HUES64 (cell line): ENCODE measurements at regions not wholly inside any gene's neighbourhood (a gene's known extent, or its start where the extent isn't known, plus 50 kb on each side); places are given as distances from the start of the nearest gene placed in this dataset.

Experiments
- H3K27ac ChIP-seq: 2 replicates; pipeline ENCODE4 v1.7.0; 2013; ENCODE audit warnings: low read depth, low read length, inconsistent platforms
- H3K27me3 ChIP-seq: 2 replicates; pipeline ENCODE4 v1.6.1; 2013; ENCODE audit warnings: mild to moderate bottlenecking, low read length; ENCODE audit not compliant: insufficient read depth
- H3K36me3 ChIP-seq: 2 replicates; pipeline ENCODE4 v1.6.1; 2013; ENCODE audit warnings: mild to moderate bottlenecking, low read length; ENCODE audit not compliant: insufficient read depth
- H3K4me1 ChIP-seq: 2 replicates; pipeline ENCODE4 v1.6.1; 2013; ENCODE audit warnings: mild to moderate bottlenecking, low read length, moderate library complexity; ENCODE audit not compliant: insufficient read depth
- H3K4me3 ChIP-seq: 2 replicates; pipeline ENCODE4 v1.5.1; 2013; ENCODE audit warnings: mild to moderate bottlenecking, low read length, moderate library complexity
- H3K9ac ChIP-seq: 2 replicates; pipeline ENCODE4 v1.6.1; 2013; ENCODE audit warnings: mild to moderate bottlenecking, low read depth, low read length
- H3K9me3 ChIP-seq: 2 replicates; pipeline ENCODE4 v1.6.1; 2013; ENCODE audit warnings: low read depth, low read length; ENCODE audit not compliant: insufficient read depth
- WGBS: fragments of 150-250, 120-280 bp; methylation state at CpG from one replicate; pipeline ENCODE4 v1.1.7; 2013; ENCODE audit warnings: missing lambda C conversion rate; 5-methylcytosine and 5-hydroxymethylcytosine counted together

DNA sequence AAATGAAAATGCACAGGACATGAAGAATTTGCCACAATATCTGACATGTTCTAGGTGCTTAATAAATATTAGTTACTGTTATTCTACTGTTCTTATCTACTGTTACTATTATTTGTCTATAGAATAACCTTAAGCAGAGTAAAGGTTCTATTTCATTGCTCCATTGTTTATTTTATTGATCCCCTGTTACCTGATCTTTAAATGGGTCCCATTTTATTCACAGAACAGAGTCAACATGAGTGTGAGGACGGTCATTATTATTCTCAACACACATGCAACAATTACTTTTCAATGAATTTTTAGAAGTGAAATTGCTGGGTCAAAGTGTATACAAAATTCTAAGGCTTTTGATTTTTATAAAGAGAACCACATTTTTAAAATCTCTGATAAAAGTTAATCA lies 186.9 kb downstream of the AHR start:
- H3K9ac ChIP-seq: no peak overlapping the region
- H3K4me1 ChIP-seq: no peaks in the 10 kb centered on the region
- H3K27ac ChIP-seq: no peak overlapping the region
- H3K36me3 ChIP-seq: no peaks in the 10 kb centered on the region
- no peak overlapping the region for H3K4me3 ChIP-seq
- WGBS: 100% methylated on average over 1 of the region's 1 CpG
- H3K27me3 ChIP-seq: no peaks in the 10 kb centered on the region
- H3K9me3 ChIP-seq: no peaks in the 10 kb centered on the region

DNA sequence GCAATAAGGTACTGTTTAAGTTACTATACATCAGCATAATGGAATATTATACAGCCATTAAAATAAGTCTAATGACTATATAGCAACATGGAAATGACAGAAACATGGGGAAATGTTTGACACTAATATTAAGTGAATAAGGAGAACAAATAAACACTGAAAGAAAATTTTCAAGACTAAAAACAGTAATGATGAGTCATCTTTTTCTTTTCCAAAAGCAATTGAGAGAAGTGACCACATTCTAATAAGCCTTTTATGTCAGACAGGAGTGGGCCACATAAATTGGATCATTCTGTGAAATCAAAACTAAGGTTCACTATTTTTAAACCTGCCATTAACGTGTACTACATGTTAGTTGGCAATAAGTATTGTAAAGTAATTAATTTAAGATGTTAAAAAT lies 187.5 kb downstream of the AHR start:
- Histone ChIP-seq H3K4me1 (no peaks in the 10 kb centered on the region), H3K9me3 (no peaks in the 10 kb centered on the region), H3K9ac (no peak overlapping the region), H3K36me3 (no peaks in the 10 kb centered on the region), H3K4me3 (no peak overlapping the region), H3K27ac (no peak overlapping the region), H3K27me3 (no peaks in the 10 kb centered on the region)
- no CpG with 5 or more reads among the region's 1 CpG for WGBS

DNA sequence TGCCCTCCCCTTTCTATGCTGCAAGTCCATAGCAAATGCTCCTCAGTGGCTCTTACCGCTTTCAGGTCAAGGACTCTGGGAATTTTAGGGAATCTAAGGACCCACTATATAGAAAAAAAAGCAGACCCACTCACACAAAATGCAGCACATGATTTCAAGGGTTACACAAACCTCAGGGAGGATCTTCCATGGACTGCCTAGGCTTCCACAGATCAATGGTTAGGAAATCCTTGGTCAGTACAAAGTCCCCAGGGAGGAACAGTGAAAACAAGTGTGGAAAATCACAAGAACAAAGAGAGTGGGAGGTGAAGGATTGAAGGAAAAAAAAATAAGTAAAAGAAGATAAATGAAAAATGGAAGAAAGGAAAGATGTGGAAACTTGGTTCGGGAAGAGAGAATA lies 188.4 kb downstream of the AHR start:
- H3K4me1 ChIP-seq: no peaks in the 10 kb centered on the region
- no peaks in the 10 kb centered on the region for H3K9me3 ChIP-seq
- no peak overlapping the region for H3K27ac ChIP-seq
- no peaks in the 10 kb centered on the region for H3K27me3 ChIP-seq
- 95% methylated on average over 2 of the region's 2 CpGs for WGBS
- no peak overlapping the region for H3K4me3 ChIP-seq
- no peaks in the 10 kb centered on the region for H3K36me3 ChIP-seq
- no peak overlapping the region for H3K9ac ChIP-seq

DNA sequence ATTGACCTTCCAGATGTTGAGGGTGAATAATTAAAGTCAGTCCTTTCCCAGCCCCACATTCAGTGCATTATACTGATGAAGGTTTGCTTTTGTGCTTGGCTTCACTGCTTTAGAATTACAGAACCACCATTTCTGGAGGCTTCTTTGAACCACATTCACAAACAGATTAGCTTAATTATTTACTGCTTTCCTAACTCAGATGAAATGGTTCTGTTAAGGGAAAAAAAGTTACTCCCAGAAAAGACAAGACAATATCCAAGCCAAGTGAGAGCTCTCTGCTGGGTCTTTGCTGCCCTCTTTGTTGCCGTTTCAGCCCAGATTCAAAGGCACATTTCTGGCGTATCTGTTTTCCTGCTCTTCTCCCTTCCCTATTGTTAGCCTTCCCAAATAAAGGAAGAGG lies 188.9 kb downstream of the AHR start:
- no peaks in the 10 kb centered on the region for H3K4me1 ChIP-seq
- no peak overlapping the region for H3K9ac ChIP-seq
- no peak overlapping the region for H3K4me3 ChIP-seq
- no peaks in the 10 kb centered on the region for H3K27me3 ChIP-seq
- WGBS: 85% methylated on average over 2 of the region's 2 CpGs
- no peaks in the 10 kb centered on the region for H3K36me3 ChIP-seq
- H3K27ac ChIP-seq: no peak overlapping the region
- no peaks in the 10 kb centered on the region for H3K9me3 ChIP-seq

DNA sequence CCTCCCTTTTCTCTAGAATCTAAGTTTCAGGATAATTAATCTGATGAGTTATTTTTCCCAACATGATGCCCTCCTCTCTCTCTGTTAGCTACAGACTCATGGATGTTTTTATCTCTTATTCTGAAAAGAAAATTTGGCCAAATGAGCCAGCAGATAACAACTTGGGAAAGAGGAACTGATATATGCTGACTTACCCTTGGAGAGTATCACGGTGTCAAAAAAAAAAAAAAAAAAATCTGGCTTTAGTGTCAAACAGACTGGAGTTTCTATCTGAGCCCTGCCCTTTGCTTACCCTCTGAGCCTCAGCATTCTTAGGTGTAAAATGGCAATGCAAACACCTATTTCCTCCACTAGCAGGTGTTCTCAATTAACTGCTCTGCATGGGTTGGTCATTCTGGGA lies 190.4 kb downstream of the AHR start:
- 94% methylated on average over 1 of the region's 1 CpG for WGBS
- no peaks in the 10 kb centered on the region for H3K9me3 ChIP-seq
- no peaks in the 10 kb centered on the region for H3K27me3 ChIP-seq
- H3K4me1 ChIP-seq: no peaks in the 10 kb centered on the region
- H3K27ac ChIP-seq: no peak overlapping the region
- H3K4me3 ChIP-seq: no peak overlapping the region
- no peak overlapping the region for H3K9ac ChIP-seq
- no peaks in the 10 kb centered on the region for H3K36me3 ChIP-seq

DNA sequence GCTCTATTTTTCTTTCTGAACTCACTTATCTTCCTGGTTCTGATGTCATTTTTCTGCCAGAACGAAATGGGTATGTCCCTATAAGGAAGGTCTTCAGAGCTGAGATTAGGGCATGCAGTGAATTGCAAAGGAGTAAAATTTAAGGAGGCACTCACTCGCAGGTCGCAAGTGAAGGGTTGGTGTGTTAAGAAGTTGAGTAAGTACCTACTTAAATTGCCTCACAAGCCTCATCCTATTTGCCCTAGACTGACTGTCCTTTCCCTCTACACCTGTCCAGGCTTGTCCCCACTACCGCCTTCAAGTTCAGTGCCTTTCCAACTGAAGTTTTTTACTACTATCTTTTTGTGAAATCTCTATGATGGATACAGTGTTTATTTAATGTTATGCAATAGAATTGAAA lies 191.5 kb downstream of the AHR start:
- Histone ChIP-seq H3K27ac (no peak overlapping the region), H3K36me3 (no peaks in the 10 kb centered on the region), H3K9me3 (no peaks in the 10 kb centered on the region), H3K9ac (no peak overlapping the region), H3K27me3 (no peaks in the 10 kb centered on the region), H3K4me3 (no peak overlapping the region), H3K4me1 (no peaks in the 10 kb centered on the region)
- 93% methylated on average over 4 of the region's 4 CpGs for WGBS

DNA sequence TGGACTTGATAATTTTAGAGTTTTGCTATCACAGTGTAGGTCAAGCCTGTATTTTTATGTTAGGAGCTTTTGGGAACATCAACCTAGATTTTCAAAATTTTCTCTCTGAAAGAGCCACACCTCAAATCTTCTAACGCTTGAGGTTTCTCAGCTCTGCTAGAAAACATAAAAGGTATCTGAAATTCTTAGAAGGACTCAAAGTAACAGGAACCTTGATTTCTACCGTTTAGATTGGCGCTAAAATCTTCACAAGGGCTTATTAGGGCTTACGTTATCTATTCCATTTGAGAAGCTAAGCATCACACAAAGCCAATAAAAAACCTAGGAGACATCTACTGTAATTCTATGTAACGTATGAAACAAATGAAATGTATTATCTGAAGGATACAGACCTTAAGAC lies 192.4 kb downstream of the AHR start:
- Histone ChIP-seq H3K36me3 (no peaks in the 10 kb centered on the region), H3K4me1 (peaks cover 1% of the 10 kb centered on the region; the same call in 1 of the 2 replicates), H3K9ac (no peak overlapping the region), H3K4me3 (no peak overlapping the region), H3K27me3 (no peaks in the 10 kb centered on the region), H3K27ac (no peak overlapping the region), H3K9me3 (no peaks in the 10 kb centered on the region)
- 96% methylated on average over 4 of the region's 5 CpGs for WGBS

DNA sequence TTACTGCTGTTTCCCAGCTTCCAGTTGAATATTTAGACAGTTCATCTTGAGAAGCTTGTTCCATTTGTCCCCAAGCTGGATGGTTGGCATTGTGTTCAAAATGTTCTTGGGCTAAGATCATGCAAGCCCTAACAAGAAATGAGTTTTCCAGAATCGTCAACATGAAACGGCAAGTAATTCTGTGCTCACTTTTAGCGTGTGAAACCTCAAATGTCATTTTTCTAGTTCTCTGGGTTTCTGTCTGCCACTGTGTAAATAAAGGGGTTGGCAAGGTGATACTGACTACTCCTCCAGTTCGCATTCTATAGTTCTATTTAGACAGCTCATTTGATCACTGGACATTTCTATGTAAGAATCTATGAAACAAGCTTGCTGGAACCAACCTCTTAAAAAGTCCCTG lies 194.0 kb downstream of the AHR start:
- Histone ChIP-seq H3K9me3 (no peaks in the 10 kb centered on the region), H3K4me3 (no peak overlapping the region), H3K27ac (no peak overlapping the region), H3K36me3 (no peaks in the 10 kb centered on the region), H3K27me3 (no peaks in the 10 kb centered on the region), H3K4me1 (peaks cover 7% of the 10 kb centered on the region; the same call in 1 of the 2 replicates), H3K9ac (no peak overlapping the region)
- 94% methylated on average over 4 of the region's 4 CpGs for WGBS

DNA sequence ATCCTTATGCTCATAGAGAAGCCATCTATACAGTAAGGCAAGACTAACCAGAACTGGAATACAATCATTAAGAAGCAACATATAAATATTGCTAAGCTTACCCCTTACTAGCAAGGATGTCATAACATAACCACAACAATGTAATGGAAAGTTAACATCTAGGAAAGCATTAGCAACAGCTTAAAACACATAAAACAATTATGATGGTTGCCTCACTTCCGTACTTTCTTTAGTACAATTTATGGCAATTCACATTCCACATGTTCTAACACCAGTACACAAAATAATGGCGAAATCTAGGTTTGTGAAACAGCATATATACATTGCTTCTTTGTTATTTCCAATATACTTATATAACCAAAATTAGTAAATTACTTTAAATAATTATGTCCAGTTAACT lies 195.0 kb downstream of the AHR start:
- 100% methylated on average over 2 of the region's 2 CpGs for WGBS

DNA sequence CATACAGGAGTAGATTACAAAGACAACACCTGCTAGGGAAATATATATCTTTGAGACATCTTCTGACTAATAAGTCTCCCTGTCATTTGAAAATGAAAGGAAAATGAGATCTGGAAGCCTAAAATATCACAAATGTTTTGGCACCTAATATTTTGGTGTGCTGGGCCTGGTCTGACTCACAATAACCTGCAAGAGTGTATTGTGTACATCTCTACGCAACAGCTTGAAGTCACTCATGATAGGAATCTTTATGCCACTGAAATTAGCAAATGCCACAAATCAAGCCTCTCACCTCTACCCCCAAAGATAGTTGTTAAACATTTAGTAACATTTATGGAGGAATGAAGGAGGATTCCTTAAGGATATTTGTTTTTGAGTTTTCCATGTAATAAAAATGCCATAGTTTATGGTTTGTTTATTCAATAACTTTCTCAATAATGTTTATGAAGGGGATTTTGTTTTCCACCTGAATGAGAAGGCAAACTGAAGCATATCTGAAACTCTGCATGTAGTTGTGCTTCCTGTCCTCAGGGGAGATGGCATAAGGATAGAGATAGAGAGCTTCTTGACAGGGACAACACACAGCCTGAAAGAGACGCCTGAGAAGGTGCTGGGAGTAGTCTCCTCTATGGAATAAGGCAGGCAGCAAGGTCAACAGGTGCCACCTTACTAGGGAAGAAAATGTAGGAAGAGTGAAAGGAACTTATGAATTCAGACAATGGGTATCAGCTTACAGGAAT lies 197.4 kb downstream of the AHR start:
- Histone ChIP-seq H3K27ac (no peak overlapping the region), H3K9me3 (no peaks in the 10 kb centered on the region), H3K4me1 (peaks cover 7% of the 10 kb centered on the region), H3K9ac (no peak overlapping the region), H3K36me3 (no peaks in the 10 kb centered on the region), H3K4me3 (no peak overlapping the region), H3K27me3 (no peaks in the 10 kb centered on the region)
- WGBS: 93% methylated on average over 2 of the region's 2 CpGs

More for the DNA sequence above, 195.0 kb downstream of the AHR start:
- no peaks in the 10 kb centered on the region for H3K36me3 ChIP-seq
- H3K27me3 ChIP-seq: no peaks in the 10 kb centered on the region
- no peaks in the 10 kb centered on the region for H3K9me3 ChIP-seq
- no peak overlapping the region for H3K9ac ChIP-seq
- no peak overlapping the region for H3K4me3 ChIP-seq
- peaks cover 7% of the 10 kb centered on the region for H3K4me1 ChIP-seq
- H3K27ac ChIP-seq: no peak overlapping the region

DNA sequence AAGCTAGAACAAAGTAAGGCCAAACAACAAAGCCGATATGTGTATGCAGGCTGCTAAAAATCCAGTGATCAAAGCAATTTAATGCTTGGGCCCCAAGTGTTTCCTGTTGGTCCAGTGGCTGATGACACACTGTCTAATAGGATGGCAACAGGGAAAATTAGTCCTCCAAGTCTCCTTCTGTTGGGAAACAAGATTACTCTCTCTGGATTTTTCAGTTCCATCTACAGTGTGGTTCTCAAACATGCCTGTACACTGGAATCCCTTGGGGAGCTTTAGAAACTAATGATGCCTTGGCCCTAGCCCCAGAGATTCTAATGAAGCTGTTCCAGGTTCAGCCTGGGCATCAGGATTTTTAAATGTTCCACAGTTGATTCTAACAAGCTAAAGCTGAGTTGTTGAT lies 198.7 kb downstream of the AHR start:
- H3K27me3 ChIP-seq: no peaks in the 10 kb centered on the region
- H3K27ac ChIP-seq: no peak overlapping the region
- H3K9ac ChIP-seq: no peak overlapping the region
- no peaks in the 10 kb centered on the region for H3K9me3 ChIP-seq
- no peaks in the 10 kb centered on the region for H3K36me3 ChIP-seq
- H3K4me1 ChIP-seq: peaks cover 16% of the 10 kb centered on the region
- 100% methylated on average over 1 of the region's 1 CpG for WGBS
- H3K4me3 ChIP-seq: no peak overlapping the region
